GM19193 (cell line): ENCODE measurements at regions not wholly inside any gene's neighbourhood (a gene's known extent, or its start where the extent isn't known, plus 50 kb on each side); places are given as distances from the start of the nearest gene placed in this dataset.

Experiments used
- POLR2A ChIP-seq: IDR thresholded peaks from 4 replicates; pipeline ENCODE4 v1.6.1; 2011; ENCODE audit not compliant: insufficient read depth, insufficient read length; ENCODE audit errors: extremely low read depth

- TF ChIP-seq POLR2A = no peak
Measured at GRCh38 chr6:11486959-11487358, 50.6 kb upstream of the TMEM170B start.

- TF ChIP-seq POLR2A = no peak
Measured at GRCh38 chr6:11486486-11486885, 51.1 kb upstream of the TMEM170B start.

GRCh38 chr6:11486051-11486450 lies 51.5 kb upstream of the TMEM170B start:
- TF ChIP-seq POLR2A = no peak

- no peak for TF ChIP-seq POLR2A
Measured at GRCh38 chr6:11485271-11485670, 52.3 kb upstream of the TMEM170B start.

- TF ChIP-seq POLR2A = no peak
Measured at GRCh38 chr6:11484441-11484840, 53.1 kb upstream of the TMEM170B start.

GRCh38 chr6:11482616-11483015 lies 54.9 kb upstream of the TMEM170B start:
- TF ChIP-seq POLR2A = no peak

- no peak for TF ChIP-seq POLR2A
Measured at GRCh38 chr6:11480541-11480940, 57.0 kb upstream of the TMEM170B start.

- no peak for TF ChIP-seq POLR2A
Measured at GRCh38 chr6:11479296-11479695, 58.3 kb upstream of the TMEM170B start.

- no peak for TF ChIP-seq POLR2A
Measured at GRCh38 chr6:11478586-11478985, 59.0 kb upstream of the TMEM170B start.

GRCh38 chr6:11475016-11475415 lies 62.5 kb upstream of the TMEM170B start:
- no peak for TF ChIP-seq POLR2A

GRCh38 chr6:11473008-11473740 lies 64.4 kb upstream of the TMEM170B start:
- no peak for TF ChIP-seq POLR2A

- no peak for TF ChIP-seq POLR2A
Measured at GRCh38 chr6:11471261-11471660, 66.3 kb upstream of the TMEM170B start.

GRCh38 chr6:11469684-11470083 lies 67.9 kb upstream of the TMEM170B start:
- no peak for TF ChIP-seq POLR2A

GRCh38 chr6:11467364-11467763 lies 70.2 kb upstream of the TMEM170B start:
- no peak for TF ChIP-seq POLR2A

- TF ChIP-seq POLR2A = no peak
Measured at GRCh38 chr6:11463398-11463780, 74.2 kb upstream of the TMEM170B start.

- TF ChIP-seq POLR2A = no peak
Measured at GRCh38 chr6:11462742-11463397, 74.7 kb upstream of the TMEM170B start.
